HUES48 (cell line): ENCODE measurements at regions not wholly inside any gene's neighbourhood (a gene's known extent, or its start where the extent isn't known, plus 50 kb on each side); places are given as distances from the start of the nearest gene placed in this dataset.

Source experiments
- H3K27ac ChIP-seq: one replicate; pipeline ENCODE4 v1.7.0; 2013; ENCODE audit warnings: low read depth, low read length, inconsistent platforms
- H3K27me3 ChIP-seq: 2 replicates; pipeline ENCODE4 v1.6.1; 2013; ENCODE audit warnings: mild to moderate bottlenecking, low read length; ENCODE audit not compliant: control insufficient read depth, insufficient read depth
- H3K36me3 ChIP-seq: 2 replicates; pipeline ENCODE4 v1.6.1; 2013; ENCODE audit warnings: low read length; ENCODE audit not compliant: control insufficient read depth, insufficient read depth
- H3K4me1 ChIP-seq: 2 replicates; pipeline ENCODE4 v1.6.1; 2013; ENCODE audit warnings: mild to moderate bottlenecking, low read length; ENCODE audit not compliant: control insufficient read depth, insufficient read depth
- H3K4me3 ChIP-seq: 2 replicates; pipeline ENCODE4 v1.5.1; 2013; ENCODE audit warnings: mild to moderate bottlenecking, low read depth, low read length
- H3K9ac ChIP-seq: 2 replicates; pipeline ENCODE4 v1.6.1; 2013; ENCODE audit warnings: mild to moderate bottlenecking, low read depth, low read length, moderate library complexity
- H3K9me3 ChIP-seq: 2 replicates; pipeline ENCODE4 v1.6.1; 2013; ENCODE audit warnings: low read length; ENCODE audit not compliant: control insufficient read depth, insufficient read depth

DNA sequence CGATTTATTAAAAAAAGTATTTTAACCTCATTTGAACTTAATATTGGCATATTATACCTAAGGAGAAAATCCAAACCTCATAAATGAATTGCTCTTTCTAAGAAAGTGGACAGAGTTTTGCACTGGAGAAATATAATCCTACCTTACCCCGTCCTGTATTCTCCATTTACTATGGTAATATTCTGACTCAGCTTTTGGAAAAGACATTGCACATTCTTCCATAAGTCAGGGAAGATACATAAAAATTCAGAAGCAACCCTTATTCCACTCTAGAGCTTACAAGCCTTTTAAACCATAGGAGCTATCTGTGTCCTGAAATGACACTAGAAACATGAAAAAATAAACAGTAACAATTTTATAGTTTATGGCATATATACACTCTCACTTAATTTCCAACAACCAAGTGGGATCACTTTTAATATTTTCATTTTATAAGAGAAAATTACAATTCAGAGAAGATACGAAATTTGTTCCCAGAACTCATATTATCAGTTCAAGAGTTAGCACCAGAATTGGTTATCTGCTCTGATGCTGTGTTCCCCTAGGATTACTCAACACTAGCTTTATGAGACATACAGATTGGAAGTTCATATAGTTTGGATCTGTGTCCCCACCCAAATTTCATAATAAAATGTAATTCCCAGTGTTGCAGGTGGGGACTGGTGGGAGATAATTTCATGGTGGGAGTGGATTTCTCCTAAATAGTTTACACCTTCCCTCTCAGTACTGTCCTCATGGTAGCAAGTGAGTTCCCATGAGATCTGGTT lies 359.4 kb downstream of the ARAP2 start:
- Histone ChIP-seq H3K4me1 (no peaks in the 10 kb centered on the region), H3K9ac (no peak overlapping the region), H3K4me3 (no peak overlapping the region), H3K27ac (no peak overlapping the region), H3K27me3 (no peaks in the 10 kb centered on the region), H3K36me3 (no peaks in the 10 kb centered on the region), H3K9me3 (no peaks in the 10 kb centered on the region)

DNA sequence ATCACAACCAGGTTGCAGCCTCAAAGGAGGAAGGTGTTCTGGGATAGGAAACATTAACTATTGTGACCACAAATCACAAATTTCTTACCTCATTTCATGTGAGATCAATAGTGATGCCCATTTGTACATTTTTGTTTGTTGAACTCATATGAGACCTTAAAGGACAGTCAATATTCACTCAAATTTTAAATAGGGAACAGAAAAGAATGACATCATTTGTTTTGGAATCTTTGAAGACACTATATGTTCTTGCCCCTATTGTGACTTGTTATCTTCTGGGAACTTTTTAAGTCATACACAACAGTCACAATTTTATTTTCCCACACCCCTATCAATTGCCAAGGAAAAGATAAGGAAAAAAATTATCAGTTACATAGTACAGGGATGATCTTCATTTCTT lies 346.5 kb downstream of the ARAP2 start:
- Histone ChIP-seq H3K27ac (no peak overlapping the region), H3K9me3 (no peaks in the 10 kb centered on the region), H3K9ac (no peak overlapping the region), H3K4me3 (no peak overlapping the region), H3K27me3 (no peaks in the 10 kb centered on the region), H3K4me1 (no peaks in the 10 kb centered on the region), H3K36me3 (no peaks in the 10 kb centered on the region)

DNA sequence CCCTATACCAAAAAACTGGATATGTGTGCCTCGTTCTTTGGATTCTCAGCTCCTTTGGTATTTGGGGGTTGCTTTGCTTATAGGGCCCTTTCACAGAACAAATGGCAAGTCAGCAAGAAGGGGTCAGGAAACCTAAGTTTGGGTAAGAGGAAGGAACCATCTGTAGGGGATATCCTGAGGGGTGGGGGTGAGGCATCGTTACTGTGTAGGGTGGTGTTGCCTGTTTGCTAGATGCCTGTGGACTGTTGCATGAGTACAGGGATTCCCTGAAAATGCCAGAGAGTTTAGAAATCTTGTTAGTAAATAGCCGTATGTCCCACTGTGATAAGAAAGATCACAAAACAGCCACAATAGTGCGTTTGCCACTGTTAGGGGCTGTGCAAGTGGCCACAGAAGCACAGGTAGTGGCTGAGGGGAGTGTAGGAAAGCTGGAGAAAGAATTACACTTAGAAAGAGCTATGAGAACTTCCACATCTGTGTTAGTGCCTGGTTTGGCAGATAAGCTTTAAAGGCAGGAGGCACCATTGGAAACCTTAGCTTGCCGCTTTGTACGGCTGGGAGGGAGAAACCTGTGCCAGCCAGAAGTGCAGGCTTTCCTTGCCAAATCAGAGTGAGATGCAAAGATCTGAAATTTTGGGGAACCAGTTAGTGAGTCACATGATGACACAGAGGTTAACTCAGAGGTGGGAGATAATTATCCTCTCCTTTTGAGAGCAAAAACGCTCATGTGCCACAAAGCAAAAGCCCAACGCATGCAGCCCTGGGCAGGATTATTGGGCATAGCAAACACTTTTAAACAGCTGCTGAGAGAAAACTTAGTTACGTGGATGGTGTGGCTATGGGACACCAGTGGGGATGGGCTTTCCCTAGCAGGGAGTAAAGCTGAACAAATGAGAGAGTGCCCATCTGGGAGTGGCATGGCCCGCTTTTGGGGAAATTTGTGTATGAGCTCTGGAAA lies 343.7 kb downstream of the ARAP2 start:
- H3K27me3 ChIP-seq = no peaks in the 10 kb centered on the region
- H3K36me3 ChIP-seq = no peaks in the 10 kb centered on the region
- no peak overlapping the region for H3K27ac ChIP-seq
- no peak overlapping the region for H3K4me3 ChIP-seq
- no peaks in the 10 kb centered on the region for H3K9me3 ChIP-seq
- no peak overlapping the region for H3K9ac ChIP-seq
- no peaks in the 10 kb centered on the region for H3K4me1 ChIP-seq

DNA sequence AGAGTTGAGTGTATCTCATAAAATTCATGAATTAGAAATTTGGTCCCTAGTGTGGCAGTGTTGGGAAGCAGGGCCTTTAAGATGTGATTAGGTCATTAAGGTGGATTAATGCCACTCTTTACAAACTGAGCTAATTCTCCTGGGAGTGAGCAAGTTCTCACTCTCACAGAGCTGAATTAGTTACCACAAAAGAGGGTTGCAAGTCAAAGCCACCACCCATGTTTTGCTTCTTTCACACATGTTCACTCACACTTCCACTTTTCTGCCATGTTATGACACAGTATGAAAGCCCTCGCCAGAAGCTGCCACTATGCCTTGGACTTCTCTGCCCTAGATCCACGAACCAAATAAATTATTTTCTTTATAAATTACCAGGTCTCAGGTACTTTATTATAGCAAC lies 332.1 kb downstream of the ARAP2 start:
- H3K36me3 ChIP-seq = no peaks in the 10 kb centered on the region
- H3K27ac ChIP-seq = no peak overlapping the region
- no peaks in the 10 kb centered on the region for H3K9me3 ChIP-seq
- H3K9ac ChIP-seq = no peak overlapping the region
- H3K27me3 ChIP-seq = no peaks in the 10 kb centered on the region
- H3K4me1 ChIP-seq = no peaks in the 10 kb centered on the region
- no peak overlapping the region for H3K4me3 ChIP-seq

DNA sequence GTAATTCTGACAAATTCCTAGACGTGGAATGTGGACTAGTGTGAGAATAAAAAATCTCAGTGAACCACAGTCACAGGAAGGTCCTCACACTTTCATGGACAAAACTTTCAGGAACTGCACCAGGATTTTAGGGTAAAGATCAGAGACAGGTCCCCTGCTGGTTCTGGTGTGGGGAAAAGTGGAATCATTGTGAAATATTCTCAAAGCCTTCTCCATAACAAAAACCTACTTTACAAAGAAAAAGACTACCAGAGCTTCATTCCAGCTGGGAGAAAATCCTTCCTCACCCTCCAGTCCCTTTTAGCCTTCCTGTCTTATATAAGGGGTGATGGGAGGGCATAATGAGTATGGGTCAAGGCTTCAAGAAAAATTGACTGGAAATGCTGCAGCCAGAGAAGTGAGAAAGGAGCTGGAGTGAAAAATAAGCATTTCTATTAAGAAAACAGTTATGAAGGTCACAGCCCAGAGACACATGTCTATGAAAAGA lies 325.8 kb downstream of the ARAP2 start:
- Histone ChIP-seq H3K4me1 (peaks cover 19% of the 10 kb centered on the region), H3K9ac (no peak overlapping the region), H3K27ac (peak overlapping the region; percentile 76), H3K4me3 (peak overlapping the region; percentile 32), H3K36me3 (no peaks in the 10 kb centered on the region), H3K9me3 (no peaks in the 10 kb centered on the region), H3K27me3 (no peaks in the 10 kb centered on the region)

DNA sequence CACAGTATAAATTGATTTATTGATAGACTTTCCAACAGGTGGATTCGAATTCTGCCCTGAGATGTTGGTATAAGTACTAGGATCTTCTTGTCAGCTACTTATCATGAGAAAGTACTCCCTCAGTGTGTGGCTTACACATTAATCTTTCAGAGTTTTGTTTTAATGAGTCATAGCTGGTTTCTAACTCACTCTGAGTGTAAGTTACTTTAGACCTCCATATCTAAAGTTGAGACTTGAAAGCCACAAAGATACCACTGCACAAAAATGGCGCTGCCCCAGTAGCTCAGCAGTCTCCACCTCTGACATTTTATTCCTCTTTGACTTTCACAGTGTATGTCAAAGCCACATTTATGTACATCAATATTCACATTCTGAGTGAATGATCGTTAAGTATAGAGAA lies 318.5 kb downstream of the ARAP2 start:
- Histone ChIP-seq H3K27me3 (no peaks in the 10 kb centered on the region), H3K4me3 (no peak overlapping the region), H3K4me1 (no peaks in the 10 kb centered on the region), H3K36me3 (no peaks in the 10 kb centered on the region), H3K27ac (no peak overlapping the region), H3K9ac (no peak overlapping the region), H3K9me3 (no peaks in the 10 kb centered on the region)

DNA sequence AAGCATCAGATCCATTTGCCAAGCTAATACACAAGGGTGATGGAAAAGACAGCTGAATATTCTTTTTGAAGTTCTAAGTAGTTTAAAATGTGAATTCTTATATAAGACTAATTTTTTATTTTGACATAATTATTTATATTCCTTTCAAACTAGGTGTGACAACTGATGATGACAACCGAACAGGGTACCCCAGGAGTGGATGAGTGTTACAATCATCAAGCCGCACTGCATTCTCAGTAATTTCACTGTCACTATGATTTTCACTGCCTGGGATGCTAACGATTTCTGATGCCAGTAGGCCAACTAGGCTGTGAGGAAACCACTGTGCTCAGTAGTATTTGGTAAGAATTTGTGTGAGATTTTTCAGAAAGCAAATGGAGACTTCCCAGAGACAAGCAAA lies 317.5 kb downstream of the ARAP2 start:
- Histone ChIP-seq H3K9ac (no peak overlapping the region), H3K27me3 (no peaks in the 10 kb centered on the region), H3K4me3 (no peak overlapping the region), H3K27ac (no peak overlapping the region), H3K36me3 (no peaks in the 10 kb centered on the region), H3K4me1 (no peaks in the 10 kb centered on the region), H3K9me3 (no peaks in the 10 kb centered on the region)

DNA sequence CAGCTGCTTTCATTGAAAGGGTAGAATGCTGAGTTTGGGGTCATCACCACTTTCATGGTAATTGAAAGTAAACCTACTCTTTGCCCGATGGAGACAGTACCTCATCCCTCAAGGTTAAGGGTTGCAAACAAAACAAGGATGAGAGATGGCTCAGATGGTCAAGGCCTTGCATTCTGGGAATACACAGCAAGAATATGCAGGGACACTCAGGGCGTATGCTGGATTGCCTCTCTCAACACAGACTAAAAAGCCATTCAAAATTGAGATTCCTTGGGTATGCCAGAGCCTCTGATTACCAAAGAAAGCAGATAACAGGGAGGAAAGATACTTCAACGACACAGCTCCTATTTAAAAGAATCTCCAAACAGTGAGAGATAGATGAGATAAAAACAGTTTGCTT lies 310.4 kb downstream of the ARAP2 start:
- Histone ChIP-seq H3K9me3 (no peaks in the 10 kb centered on the region), H3K4me1 (peaks cover 10% of the 10 kb centered on the region), H3K9ac (no peak overlapping the region), H3K4me3 (peak overlapping the region; percentile 16; the same call in 1 of the 2 replicates), H3K27ac (peak overlapping the region; percentile 27), H3K36me3 (no peaks in the 10 kb centered on the region), H3K27me3 (no peaks in the 10 kb centered on the region)

DNA sequence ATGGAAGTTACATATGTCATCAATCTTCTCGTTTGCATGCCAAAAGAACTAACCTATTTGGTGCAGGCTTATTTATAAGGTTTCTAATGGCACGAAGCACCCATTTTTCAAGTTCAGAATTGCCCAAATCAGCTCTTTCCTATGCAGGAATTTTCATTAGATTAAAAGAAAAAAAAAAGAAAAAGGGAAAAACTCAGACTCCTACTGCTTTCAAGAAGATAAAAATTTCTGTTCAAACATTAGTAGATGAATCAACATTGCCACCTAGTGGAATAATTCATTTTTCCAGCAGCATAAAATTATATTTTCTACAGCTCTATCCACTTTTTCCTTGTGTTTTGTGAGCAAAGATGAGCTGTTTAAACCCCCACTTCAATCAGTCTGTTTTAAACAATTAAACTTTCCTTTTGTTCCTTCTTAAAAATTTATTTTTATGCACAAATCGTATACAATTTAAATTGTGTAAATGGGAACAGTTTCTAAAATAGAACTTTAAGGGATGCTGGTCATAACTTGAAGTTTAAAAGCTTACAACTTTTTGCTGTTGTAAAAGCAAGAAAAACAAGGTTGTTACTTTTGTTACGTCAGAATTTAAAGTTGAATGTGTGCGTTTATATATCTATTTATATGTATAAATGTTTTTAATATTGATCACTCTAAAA lies 309.9 kb downstream of the ARAP2 start:
- H3K9me3 ChIP-seq = no peaks in the 10 kb centered on the region
- H3K27me3 ChIP-seq = no peaks in the 10 kb centered on the region
- H3K4me3 ChIP-seq = peak overlapping the region; percentile 16; the same call in 1 of the 2 replicates
- H3K27ac ChIP-seq = peak overlapping the region; percentile 27
- H3K36me3 ChIP-seq = no peaks in the 10 kb centered on the region
- peaks cover 10% of the 10 kb centered on the region for H3K4me1 ChIP-seq
- H3K9ac ChIP-seq = no peak overlapping the region

DNA sequence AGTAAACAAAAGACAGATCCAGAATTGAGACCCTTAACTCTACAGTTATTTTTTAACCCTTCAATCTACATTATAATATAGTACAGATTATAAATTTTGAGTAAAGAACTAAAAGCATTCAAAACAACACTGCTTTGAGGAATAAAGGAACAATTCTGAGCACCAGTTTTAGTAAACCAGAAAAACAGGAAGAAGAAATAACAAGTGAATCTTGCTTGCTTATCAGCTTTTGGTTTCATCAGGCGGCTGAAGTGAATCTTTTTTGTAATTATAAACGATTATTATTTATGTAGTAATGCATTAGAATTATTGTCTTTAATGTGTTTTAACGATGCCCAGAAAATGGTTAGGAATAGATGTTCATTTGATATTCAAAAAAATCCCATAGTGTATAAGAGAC lies 305.4 kb downstream of the ARAP2 start:
- Histone ChIP-seq H3K27me3 (no peaks in the 10 kb centered on the region), H3K36me3 (no peaks in the 10 kb centered on the region), H3K4me1 (peaks cover 4% of the 10 kb centered on the region), H3K4me3 (no peak overlapping the region), H3K27ac (no peak overlapping the region), H3K9me3 (no peaks in the 10 kb centered on the region), H3K9ac (no peak overlapping the region)
